ENCODE measurements at regions not wholly inside any gene's neighbourhood (a gene's known extent, or its start where the extent isn't known, plus 50 kb on each side); places are given as distances from the start of the nearest gene placed in this dataset.
A peak's percentile ranks its signal among the peaks of the same experiment; 100 is the strongest.
"Not testable (repeated sequence)": the region's sequence is repeated elsewhere in the genome, so short reads cannot be mapped to it uniquely, and the experiment has no call there.

GRCh38 chr12:87348071-87348470 is 681.1 kb downstream of the C12orf50 start:
- H3K4me3 ChIP-seq (ENCODE audit: low read depth, low read length): no peak overlapping the region
- TF ChIP-seq CTCF (conservative IDR thresholded peaks at IDR 0.05; ENCODE audit: low read depth, low read length): no peak
- DNase-seq (ENCODE audit: low read depth): no peak

DNA sequence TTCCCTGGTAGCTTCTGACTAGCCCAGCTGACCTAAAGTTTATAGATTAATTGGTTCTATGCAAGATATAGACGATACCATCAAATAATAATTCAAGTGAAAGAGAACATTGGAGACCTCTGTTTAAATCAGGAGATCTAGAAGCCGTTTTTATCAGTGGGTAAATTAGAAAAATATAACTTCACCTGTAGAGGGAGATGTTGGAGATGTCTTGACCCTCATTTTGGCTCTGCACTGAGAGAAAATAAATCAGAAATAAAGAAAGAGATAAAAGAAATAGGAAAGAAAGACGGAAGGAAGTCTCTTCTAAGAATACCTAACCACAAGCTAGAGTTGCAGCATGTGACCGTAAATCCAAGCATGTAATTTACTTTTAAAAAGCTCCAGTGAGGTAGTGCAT is 684.5 kb downstream of the C12orf50 start:
- DNase-seq (ENCODE audit: low read depth): no peak
- H3K4me3 ChIP-seq (ENCODE audit: low read depth, low read length): no peak overlapping the region
- TF ChIP-seq CTCF (conservative IDR thresholded peaks at IDR 0.05; ENCODE audit: low read depth, low read length): peak; percentile 55

GRCh38 chr12:87338681-87339080 is 690.5 kb downstream of the C12orf50 start:
- TF ChIP-seq CTCF (conservative IDR thresholded peaks at IDR 0.05; ENCODE audit: low read depth, low read length): no peak
- DNase-seq (ENCODE audit: low read depth): no peak
- no peak overlapping the region for H3K4me3 ChIP-seq (ENCODE audit: low read depth, low read length)

DNA sequence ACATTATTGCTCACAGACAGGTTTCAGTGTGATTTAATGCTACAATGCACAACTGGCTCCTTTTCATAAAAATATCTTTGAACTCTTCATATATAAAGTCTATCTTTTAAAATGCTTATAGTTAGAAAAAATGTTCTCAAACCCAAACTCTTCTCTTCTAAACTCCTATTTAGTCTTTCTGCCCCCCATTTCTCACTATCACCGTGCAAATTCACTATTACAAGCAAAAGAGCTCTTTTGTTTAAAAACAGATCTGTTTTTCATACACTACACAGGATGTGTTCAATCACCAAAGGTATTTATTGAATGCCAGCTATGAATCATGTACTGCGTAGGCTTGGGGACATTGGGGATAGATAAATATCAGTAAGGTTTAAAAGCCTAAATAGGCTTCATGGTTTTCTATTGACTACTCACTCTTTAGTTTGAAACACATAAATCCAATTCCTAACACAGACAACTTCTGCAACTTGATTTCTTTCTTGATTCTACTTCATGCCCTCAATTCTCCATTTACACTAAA is 692.3 kb downstream of the C12orf50 start:
- TF ChIP-seq CTCF (conservative IDR thresholded peaks at IDR 0.05; ENCODE audit: low read depth, low read length): no peak
- no peak for DNase-seq (ENCODE audit: low read depth)

GRCh38 chr12:87332987-87333726 is 696.0 kb downstream of the C12orf50 start:
- TF ChIP-seq CTCF (conservative IDR thresholded peaks at IDR 0.05; ENCODE audit: low read depth, low read length): no peak
- H3K4me3 ChIP-seq (ENCODE audit: low read depth, low read length): no peak overlapping the region
- DNase-seq (ENCODE audit: low read depth): no peak

More for the DNA sequence above, 692.3 kb downstream of the C12orf50 start:
- H3K4me3 ChIP-seq (ENCODE audit: low read depth, low read length): no peak overlapping the region

- DNase-seq (ENCODE audit: low read depth); H3K4me3 ChIP-seq (ENCODE audit: low read depth, low read length): not testable (repeated sequence)
Observed at GRCh38 chr12:87330071-87330555, 699.1 kb downstream of the C12orf50 start.

DNA sequence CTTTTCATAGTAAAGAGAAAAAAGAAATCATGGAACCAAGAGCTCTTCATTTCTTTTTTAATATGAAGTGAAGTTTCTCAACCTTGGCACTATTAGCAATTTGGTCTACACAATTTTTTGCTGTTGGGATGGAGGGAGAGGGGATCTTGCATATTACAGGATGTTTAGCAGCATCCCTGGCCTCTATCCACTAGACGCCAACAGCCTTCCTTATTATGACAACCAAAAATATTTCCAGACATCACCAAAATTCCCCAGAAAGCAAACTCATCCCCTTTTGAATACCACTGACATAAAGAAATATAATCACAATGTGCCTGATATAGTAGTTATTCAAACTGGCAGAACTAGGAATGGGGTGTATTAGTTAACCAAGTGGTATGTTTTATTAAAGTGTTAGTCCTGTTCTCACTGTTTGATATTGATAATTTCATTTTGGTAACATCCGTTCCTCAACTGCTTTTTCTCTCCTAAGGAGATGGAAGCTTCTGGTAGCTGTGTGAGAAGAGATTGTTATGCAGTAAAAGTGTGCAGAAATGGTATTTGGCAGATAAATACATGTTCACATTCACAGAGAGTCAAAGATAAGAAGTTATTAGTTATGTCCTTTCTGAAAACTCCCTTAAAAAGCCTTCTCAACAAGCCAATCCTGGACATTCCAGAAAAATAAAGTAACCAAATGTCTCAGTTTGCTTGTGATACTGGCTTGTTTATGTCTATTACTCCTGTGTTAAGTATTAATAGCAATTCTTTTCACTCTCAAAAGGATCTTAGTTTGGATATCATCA is 699.9 kb downstream of the C12orf50 start:
- TF ChIP-seq CTCF (conservative IDR thresholded peaks at IDR 0.05; ENCODE audit: low read depth, low read length): no peak
- no peak for DNase-seq (ENCODE audit: low read depth)
- H3K4me3 ChIP-seq (ENCODE audit: low read depth, low read length): no peak overlapping the region
